22Rv1 (cell line): ENCODE measurements at regions not wholly inside any gene's neighbourhood (a gene's known extent, or its start where the extent isn't known, plus 50 kb on each side); places are given as distances from the start of the nearest gene placed in this dataset.

Experiments used
- ZFX ChIP-seq: fragments of 450-650 bp; IDR thresholded peaks from 2 replicates; pipeline ENCODE4 v1.6.1; 2017; ENCODE audit warnings: antibody characterized with exemption, borderline replicate concordance
- TF ChIP-seq, protein P1 (sequence below): fragments of 450-650 bp; IDR thresholded peaks from 2 replicates; pipeline ENCODE4 v1.5.1; 2017; ENCODE audit warnings: mild to moderate bottlenecking

GRCh38 chr12:93318720-93319522 lies 58.8 kb upstream of the NUDT4 start:
- TF ChIP-seq, protein P1, sequence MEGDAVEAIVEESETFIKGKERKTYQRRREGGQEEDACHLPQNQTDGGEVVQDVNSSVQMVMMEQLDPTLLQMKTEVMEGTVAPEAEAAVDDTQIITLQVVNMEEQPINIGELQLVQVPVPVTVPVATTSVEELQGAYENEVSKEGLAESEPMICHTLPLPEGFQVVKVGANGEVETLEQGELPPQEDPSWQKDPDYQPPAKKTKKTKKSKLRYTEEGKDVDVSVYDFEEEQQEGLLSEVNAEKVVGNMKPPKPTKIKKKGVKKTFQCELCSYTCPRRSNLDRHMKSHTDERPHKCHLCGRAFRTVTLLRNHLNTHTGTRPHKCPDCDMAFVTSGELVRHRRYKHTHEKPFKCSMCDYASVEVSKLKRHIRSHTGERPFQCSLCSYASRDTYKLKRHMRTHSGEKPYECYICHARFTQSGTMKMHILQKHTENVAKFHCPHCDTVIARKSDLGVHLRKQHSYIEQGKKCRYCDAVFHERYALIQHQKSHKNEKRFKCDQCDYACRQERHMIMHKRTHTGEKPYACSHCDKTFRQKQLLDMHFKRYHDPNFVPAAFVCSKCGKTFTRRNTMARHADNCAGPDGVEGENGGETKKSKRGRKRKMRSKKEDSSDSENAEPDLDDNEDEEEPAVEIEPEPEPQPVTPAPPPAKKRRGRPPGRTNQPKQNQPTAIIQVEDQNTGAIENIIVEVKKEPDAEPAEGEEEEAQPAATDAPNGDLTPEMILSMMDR, result no peak
- TF ChIP-seq ZFX, result no peak
